EH (cell line): ENCODE measurements at regions not wholly inside any gene's neighbourhood (a gene's known extent, or its start where the extent isn't known, plus 50 kb on each side); places are given as distances from the start of the nearest gene placed in this dataset.

Experiments used
- DNase-seq: peaks from one replicate; pipeline ENCODE4 v3.0.0-alpha.2; 2015; ENCODE audit warnings: low read depth

- DNase-seq, result no peak
Observed at GRCh38 chr1:93815366-93816110, 63.5 kb downstream of the DNTTIP2 start.

DNA sequence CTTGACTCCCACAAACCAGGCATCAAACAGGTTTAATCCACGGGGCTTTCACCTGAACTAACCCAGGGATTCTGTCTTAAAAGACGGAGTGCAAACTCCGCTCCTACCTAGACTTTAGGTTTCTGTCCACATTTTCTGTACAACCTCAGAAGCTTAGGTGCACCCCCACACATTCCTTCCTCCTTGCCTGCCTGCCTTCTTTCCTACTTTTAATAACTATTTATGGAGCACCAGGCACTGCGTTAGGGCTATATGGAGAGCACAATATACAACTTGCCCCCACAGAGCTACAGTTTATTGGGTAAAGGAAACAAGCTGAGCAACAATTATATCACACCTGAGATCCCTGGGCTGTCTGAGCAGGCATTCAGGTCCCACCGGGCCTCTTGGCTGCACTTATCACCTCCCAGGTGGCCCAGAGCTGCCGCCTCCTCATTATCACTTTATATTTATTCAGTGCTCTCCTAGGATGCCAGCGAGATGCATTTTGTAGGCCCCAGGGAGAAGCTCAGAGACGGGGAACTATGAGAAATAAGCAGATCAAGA, 64.1 kb downstream of the DNTTIP2 start:
- DNase-seq, result no peak

- peak; percentile 84 for DNase-seq
Observed at GRCh38 chr1:93814059-93814794, 64.8 kb downstream of the DNTTIP2 start.

DNA sequence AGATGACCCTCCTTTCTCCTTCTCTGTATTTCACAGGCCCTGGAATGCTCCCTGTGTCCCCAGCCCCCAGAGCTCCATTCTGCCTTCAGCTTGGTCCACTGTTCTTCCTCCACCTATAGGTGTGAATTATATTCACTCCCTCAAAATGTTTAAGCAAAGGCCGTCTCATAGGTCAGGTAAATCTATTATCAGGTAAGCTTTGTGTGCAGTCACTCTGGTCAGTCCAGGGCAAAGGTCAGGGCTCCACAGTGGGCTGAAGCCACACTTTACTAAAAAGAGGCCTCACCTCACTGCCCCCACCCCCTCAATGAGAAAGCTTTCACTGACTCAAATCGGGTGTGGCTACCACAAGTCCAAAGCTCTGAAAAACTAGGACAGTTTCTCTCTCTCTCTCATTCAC, 65.9 kb downstream of the DNTTIP2 start:
- no peak for DNase-seq

DNA sequence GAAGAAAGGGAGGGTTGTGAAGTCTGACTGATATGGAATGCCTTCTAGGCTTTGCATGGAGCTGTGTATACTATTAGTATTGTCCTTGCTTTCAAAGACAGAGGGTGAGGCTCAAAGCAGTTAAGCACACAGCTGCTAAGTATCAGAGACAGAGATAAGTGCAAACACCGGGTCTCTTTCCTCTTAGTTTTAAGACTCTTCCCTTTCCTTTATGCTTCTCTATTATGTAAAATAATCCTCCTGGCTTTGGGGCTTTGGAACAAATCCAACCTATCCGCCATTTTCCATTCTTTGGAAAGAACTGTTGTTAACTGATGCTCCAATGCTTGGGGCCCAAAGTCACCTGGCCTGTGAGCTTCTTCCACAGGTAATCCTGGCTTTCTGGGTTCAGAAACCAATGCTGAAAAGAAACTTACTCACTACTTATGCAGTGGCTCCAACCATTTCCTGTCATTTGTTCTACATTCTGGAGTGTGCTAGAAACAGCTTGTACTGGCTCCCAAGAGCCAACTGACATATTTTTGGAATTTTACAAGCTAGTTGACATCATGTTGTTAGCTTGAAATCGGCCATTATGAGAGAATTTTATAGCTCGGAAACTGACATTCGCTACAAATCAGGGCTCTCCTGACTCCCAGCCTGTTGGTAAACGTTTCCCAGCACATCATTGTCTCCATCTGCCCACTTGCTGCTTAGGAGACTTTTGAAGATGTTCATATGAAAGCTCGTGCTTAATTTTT, 67.5 kb downstream of the DNTTIP2 start:
- peak; percentile 93 for DNase-seq

DNA sequence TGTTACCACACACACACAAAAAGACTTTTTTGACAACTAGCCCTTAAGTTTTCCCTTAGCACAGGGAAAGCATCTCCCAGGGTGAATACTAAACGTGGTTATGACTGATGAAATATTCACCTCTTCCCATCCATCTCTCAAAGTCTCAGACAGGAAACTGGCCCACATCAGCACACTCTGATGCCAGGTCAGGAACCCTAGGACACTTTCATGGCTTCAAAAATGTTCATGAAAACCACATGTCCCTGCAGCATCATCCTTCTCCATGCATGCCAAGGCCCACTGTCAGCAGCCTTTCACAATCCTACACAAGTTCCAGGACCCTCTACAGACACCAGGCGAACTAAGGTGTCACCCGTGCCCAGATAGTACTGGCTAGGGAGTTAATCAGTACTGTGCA, 68.7 kb downstream of the DNTTIP2 start:
- DNase-seq, result peak; percentile 87

- DNase-seq, result no peak
Observed at GRCh38 chr1:93808871-93809270, 70.1 kb downstream of the DNTTIP2 start.

- no peak for DNase-seq
Observed at GRCh38 chr1:93807311-93807930, 71.6 kb downstream of the DNTTIP2 start.

DNA sequence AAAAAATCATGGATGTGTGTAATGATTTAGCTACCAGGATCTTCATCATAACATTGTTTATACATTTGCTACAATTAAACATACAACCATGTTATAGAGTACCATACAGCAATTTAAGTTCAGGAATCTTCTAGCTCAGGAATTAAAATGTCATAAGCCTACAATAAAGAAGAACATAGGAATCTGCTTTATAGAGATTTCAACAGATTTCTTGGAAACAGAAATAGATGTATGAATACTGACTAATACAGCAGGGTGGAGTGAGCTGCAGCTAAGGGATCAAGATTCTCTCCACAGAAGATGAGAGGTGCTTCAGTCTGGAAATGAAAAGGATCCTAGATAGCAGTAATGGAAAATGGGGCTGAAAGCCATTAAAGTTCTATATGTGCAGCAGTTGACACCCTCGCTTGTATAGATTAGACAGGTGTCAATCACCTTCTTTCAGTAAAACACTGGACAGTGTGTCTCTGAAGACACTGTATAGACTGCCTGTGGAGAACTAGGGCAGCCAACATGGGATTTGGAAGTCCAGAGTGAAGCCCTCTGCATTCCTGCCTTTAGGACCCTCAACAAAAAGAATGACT, 73.9 kb downstream of the DNTTIP2 start:
- peak; percentile 68 for DNase-seq

- peak; percentile 97 for DNase-seq
Observed at GRCh38 chr1:93804412-93804811, 74.6 kb downstream of the DNTTIP2 start.

DNA sequence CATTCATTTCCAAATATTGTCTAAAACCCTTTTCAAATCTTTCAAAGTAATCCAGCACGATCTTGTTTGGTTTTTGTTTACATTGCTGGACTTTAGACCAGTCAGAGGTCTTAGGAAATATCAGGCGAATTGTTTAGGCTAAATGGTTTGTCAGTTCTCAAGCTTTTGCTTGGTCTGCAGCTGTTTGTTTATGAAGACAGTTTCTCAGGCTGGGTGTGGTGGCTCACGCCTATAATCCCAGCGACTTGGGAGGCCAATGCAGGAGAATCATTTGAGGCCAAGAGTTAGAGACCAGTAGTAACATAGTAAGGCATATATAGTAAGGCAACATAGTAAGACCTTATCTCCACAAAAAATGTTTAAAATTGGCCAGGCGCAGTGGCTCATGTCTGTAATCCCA, 77.5 kb downstream of the DNTTIP2 start:
- no peak for DNase-seq

DNA sequence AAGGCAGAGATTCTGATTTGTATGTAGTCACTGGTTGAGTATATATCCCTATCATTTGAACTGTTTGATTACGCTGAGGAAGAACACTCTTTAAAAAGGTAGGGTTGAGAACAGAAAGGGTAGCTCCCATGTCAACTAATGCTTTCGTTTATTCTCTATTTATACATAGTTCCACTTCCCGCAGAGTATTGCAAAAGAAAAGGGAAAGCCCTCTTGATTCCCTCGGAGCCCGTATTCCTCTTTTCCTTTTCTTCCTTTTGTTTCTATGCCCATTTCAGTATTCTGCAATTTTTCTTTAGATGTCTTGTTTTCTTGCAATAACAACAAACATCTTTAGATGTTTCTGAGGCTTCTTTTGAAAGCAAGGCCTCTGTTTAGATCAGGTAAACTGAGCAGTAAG, 78.2 kb downstream of the DNTTIP2 start:
- DNase-seq, result no peak

DNA sequence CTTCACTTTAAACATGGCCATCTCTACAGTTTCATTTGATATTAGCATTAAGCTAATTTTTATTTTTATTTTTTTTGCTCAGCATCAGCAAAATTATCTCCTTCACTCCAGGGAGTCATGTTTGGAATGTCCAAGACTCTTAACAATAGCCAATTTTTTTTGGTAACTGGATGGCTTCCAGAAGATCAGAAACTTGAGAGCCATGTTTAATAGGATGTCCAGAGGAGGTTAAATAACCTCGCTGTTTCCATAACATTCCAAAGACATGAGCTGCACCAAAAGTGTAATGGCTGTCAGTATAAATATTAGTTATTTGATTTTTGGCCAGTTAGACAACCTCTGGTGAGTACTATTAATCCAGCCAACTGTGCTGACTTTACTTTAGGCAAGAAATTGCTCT, 80.7 kb downstream of the DNTTIP2 start:
- DNase-seq, result peak; percentile 97

GRCh38 chr1:93784538-93784937, 94.5 kb downstream of the DNTTIP2 start:
- DNase-seq, result no peak

DNA sequence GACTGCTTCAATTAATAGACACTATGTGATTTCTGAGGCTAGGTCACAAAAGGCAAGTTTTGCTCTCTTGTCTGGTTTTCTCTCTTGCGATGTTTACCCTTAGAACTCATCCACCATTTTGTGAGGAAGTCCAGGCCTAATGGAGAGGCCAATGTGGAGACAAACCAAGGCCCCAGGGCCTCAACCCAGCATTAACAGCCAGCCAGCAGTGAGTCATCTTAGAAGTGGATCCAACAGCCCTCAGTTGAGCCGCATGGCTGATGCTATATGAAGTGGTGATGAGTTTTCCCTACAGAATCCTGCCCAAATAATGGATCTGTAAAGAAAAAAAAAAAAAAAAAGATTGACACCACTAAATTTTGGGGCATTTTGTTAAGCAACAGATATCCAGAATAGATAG, 95.1 kb downstream of the DNTTIP2 start:
- no peak for DNase-seq

GRCh38 chr1:93779540-93780165, 98.0 kb upstream of the BCAR3 start:
- DNase-seq, result peak; percentile 88

DNA sequence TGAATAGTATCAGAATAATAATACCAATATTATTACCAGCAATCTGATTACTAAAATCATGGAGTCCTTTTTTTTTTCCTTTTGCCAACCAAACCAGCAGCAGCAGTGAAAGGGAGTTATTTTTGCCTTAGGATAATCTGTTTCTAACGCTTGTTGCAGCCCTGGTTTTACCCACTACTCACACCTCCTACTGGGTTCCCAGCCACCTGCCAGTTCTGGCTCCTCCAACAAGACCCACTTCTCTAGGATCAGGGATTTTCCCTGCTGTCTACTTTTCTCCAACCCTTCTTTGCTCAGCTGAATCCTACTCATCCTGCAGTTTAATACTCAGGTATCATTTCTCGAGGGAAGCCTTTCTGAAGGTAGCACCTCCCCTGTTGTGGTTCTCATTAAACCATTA, 96.8 kb upstream of the BCAR3 start:
- no peak for DNase-seq

GRCh38 chr1:93777255-93777654, 95.6 kb upstream of the BCAR3 start:
- no peak for DNase-seq

DNA sequence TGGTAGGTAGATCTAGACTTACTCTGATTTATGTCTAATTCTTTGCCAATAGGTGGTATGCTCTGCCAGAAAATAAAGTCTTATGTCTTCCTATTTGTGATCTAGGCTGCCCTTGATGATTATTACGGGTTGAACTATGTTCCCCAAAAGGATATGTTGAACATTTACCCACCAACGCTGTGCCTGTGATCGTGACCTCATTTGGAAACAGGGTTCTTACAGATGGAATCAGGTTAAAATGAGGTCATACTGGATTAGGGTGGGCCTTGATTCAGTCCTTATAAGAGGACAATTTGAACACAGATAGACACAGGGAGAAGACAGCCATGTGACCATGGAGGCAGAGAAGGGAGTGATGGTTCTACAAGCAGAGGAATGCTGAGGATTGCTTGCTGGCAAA, 95.1 kb upstream of the BCAR3 start:
- DNase-seq, result no peak

DNA sequence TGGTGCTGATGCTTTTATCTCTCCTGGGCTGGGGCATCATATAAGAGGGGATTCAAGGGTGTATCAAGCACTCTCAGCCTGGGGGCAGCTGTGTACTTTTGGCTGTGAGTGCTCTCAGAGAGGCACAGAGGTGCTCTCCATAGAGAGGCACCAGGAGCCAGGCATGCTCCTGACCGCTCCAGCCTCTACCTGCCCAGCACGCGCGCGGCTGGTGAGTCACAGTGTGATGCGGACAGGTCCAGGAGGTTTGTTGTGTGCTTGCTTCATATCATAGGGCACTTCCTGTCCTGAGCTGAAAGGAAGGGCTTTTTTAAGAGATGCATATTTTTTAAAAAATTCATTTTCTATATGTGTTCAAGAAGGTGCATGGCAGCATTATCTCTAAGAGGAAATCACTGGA, 93.6 kb upstream of the BCAR3 start:
- no peak for DNase-seq

GRCh38 chr1:93774707-93775106, 93.1 kb upstream of the BCAR3 start:
- peak; percentile 46 for DNase-seq
